Ectodermal cell (in vitro differentiated cells): ENCODE measurements at regions not wholly inside any gene's neighbourhood (a gene's known extent, or its start where the extent isn't known, plus 50 kb on each side); places are given as distances from the start of the nearest gene placed in this dataset.

ENCODE experiments used
- H3K27ac ChIP-seq: 2 replicates; pipeline ENCODE4 v1.7.0; 2013; ENCODE audit warnings: mild to moderate bottlenecking, low read depth, low read length; ENCODE audit not compliant: insufficient read depth, poor library complexity, severe bottlenecking
- H3K27me3 ChIP-seq: 2 replicates; pipeline ENCODE4 v1.7.0; 2013; ENCODE audit warnings: mild to moderate bottlenecking, low read length; ENCODE audit not compliant: insufficient read depth, control insufficient read depth, poor library complexity, severe bottlenecking
- H3K36me3 ChIP-seq: one replicate; pipeline ENCODE4 v1.7.0; 2013; ENCODE audit warnings: low read length; ENCODE audit not compliant: control insufficient read depth, insufficient read depth
- H3K4me1 ChIP-seq: one replicate; pipeline ENCODE4 v1.7.0; 2013; ENCODE audit warnings: low read length; ENCODE audit not compliant: control insufficient read depth, insufficient read depth
- H3K4me3 ChIP-seq: 2 replicates; pipeline ENCODE4 v1.7.0; 2013; ENCODE audit warnings: low read depth, low read length, control low read depth; ENCODE audit not compliant: insufficient read depth
- H3K9me3 ChIP-seq: 2 replicates; pipeline ENCODE4 v1.7.0; 2013; ENCODE audit warnings: mild to moderate bottlenecking, low read length, moderate library complexity; ENCODE audit not compliant: control insufficient read depth
- WGBS, 2 experiments: methylation state at CpG; one replicate each; pipeline ENCODE4 v1.1.7; 2013; ENCODE audit warnings: missing lambda C conversion rate in 2 of 2; 5-methylcytosine and 5-hydroxymethylcytosine counted together

DNA sequence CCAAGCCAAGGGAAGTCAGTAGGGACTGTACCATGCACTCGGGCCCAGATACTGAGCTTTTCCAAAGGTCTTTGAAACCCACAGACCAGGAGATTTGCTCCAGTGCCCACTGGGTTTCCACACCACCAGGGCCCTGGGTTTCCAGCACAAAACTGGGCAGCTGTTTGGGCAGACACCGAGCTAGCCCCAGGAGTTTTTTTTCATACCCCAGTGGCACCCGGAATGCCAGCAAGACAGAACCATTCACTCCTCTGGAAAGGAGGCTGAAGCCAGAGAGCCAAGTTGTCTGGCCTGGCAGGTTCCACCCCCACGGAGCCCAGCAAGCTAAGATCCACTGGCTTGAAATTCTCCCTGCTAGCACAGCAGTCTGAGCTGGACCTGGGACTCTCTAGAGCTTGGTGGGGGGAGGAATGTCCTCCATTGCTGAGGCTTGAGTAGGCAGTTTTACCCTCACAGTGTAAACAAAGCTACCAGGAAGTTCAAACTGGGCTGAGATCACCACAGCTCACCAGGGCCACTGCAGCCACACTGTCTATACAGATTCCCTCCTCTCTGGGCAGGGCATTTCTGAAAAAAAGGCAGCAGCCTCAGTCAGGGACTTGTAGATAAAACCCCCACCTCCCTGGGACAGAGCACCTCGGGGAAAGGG, 793.7 kb downstream of the RPS29 start:
- Histone ChIP-seq H3K4me1 (no peaks in the 10 kb centered on the region), H3K27ac (no peak overlapping the region)
- WGBS, 2 experiments = 89 to 90% methylated on average over 5 of the region's 5 CpGs

GRCh38 chr14:48788771-48789170, 797.4 kb downstream of the RPS29 start:
- Histone ChIP-seq H3K4me1 (no peaks in the 10 kb centered on the region), H3K27ac (no peak overlapping the region), H3K36me3 (no peaks in the 10 kb centered on the region), H3K4me3 (no peak overlapping the region), H3K27me3 (no peaks in the 10 kb centered on the region), H3K9me3 (no peaks in the 10 kb centered on the region)
- WGBS, 2 experiments = 89 to 98% methylated on average over 1 to 2 of the region's 2 CpGs

More for the DNA sequence above, 793.7 kb downstream of the RPS29 start:
- no peak overlapping the region for H3K4me3 ChIP-seq
- H3K36me3 ChIP-seq = no peaks in the 10 kb centered on the region
- no peaks in the 10 kb centered on the region for H3K27me3 ChIP-seq
- H3K9me3 ChIP-seq = no peaks in the 10 kb centered on the region

DNA sequence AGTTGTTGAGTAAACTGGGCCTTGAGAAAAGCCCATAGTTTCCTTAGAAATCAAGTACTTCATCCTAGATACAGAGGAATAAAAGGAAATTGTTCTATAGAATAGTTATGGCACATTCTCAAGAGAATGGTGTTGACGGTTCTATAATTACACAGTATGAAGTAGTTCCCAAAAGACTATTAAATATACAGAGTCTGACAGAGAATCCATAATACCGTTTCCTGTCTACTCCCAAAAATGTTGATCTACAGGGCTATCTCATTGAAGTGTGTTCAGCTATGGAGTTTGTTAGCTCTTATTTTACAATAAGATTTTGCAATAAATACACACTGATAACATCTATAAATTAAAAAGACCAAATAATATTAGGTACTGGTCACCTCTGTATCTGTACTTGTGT, 799.7 kb downstream of the RPS29 start:
- Histone ChIP-seq H3K27me3 (no peaks in the 10 kb centered on the region), H3K36me3 (no peaks in the 10 kb centered on the region), H3K27ac (no peak overlapping the region), H3K4me1 (no peaks in the 10 kb centered on the region), H3K9me3 (no peaks in the 10 kb centered on the region), H3K4me3 (no peak overlapping the region)
- 90% methylated on average over 2 of the region's 2 CpGs; no CpG with 5 or more reads in 1 of the 2 experiments for WGBS, 2 experiments

- Histone ChIP-seq H3K4me3 (no peak overlapping the region), H3K4me1 (no peaks in the 10 kb centered on the region), H3K27ac (no peak overlapping the region), H3K9me3 (no peaks in the 10 kb centered on the region), H3K36me3 (no peaks in the 10 kb centered on the region), H3K27me3 (no peaks in the 10 kb centered on the region)
- WGBS, 2 experiments = 76% methylated on average over 1 of the region's 1 CpG
Measured at GRCh38 chr14:48771717-48772116, 814.5 kb downstream of the RPS29 start.

DNA sequence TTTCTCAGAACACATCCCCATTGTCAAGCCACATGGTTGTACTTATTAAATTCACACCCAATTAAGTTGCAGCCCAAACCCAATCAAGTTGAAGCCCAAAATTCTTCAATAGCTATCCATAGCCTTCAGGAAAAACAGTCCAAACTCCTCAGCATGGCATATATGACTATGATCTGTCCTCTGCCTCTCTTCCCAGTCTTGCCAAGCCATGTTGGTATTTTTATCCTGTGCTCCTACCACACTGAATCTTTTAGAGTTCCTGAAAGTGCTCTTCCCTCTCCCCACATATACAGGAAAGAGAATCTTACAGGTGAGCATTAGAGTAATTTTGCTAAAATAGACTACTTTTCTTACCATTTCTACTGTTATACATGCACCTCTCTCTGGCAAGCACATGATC, 834.9 kb downstream of the RPS29 start:
- H3K27ac ChIP-seq = no peak overlapping the region
- H3K4me1 ChIP-seq = peaks cover 9% of the 10 kb centered on the region
- H3K36me3 ChIP-seq = no peaks in the 10 kb centered on the region
- H3K27me3 ChIP-seq = no peaks in the 10 kb centered on the region
- H3K9me3 ChIP-seq = no peaks in the 10 kb centered on the region
- no peak overlapping the region for H3K4me3 ChIP-seq

GRCh38 chr14:48748151-48748675, 838.0 kb downstream of the RPS29 start:
- no peaks in the 10 kb centered on the region for H3K9me3 ChIP-seq
- H3K27ac ChIP-seq = no peak overlapping the region
- WGBS, 2 experiments = 100% methylated on average over 2 of the region's 2 CpGs
- no peaks in the 10 kb centered on the region for H3K36me3 ChIP-seq
- H3K27me3 ChIP-seq = no peaks in the 10 kb centered on the region
- H3K4me3 ChIP-seq = no peak overlapping the region
- peaks cover 9% of the 10 kb centered on the region for H3K4me1 ChIP-seq

- Histone ChIP-seq H3K27ac (no peak overlapping the region), H3K27me3 (no peaks in the 10 kb centered on the region), H3K4me1 (peaks cover 9% of the 10 kb centered on the region), H3K4me3 (no peak overlapping the region), H3K9me3 (no peaks in the 10 kb centered on the region), H3K36me3 (no peaks in the 10 kb centered on the region)
- 92 to 94% methylated on average over 3 of the region's 3 CpGs for WGBS, 2 experiments
Measured at GRCh38 chr14:48747561-48748089, 838.6 kb downstream of the RPS29 start.

GRCh38 chr14:48744202-48744601, 842.0 kb downstream of the RPS29 start:
- 87 to 94% methylated on average over 2 of the region's 2 CpGs for WGBS, 2 experiments
- H3K36me3 ChIP-seq = no peaks in the 10 kb centered on the region
- H3K27me3 ChIP-seq = no peaks in the 10 kb centered on the region
- H3K4me1 ChIP-seq = peaks cover 9% of the 10 kb centered on the region
- no peak overlapping the region for H3K4me3 ChIP-seq
- no peak overlapping the region for H3K27ac ChIP-seq
- no peaks in the 10 kb centered on the region for H3K9me3 ChIP-seq

- Histone ChIP-seq H3K9me3 (no peaks in the 10 kb centered on the region), H3K4me3 (no peak overlapping the region), H3K36me3 (no peaks in the 10 kb centered on the region), H3K27ac (no peak overlapping the region), H3K27me3 (no peaks in the 10 kb centered on the region), H3K4me1 (no peaks in the 10 kb centered on the region)
- whole genome bisulfite sequencing, 2 experiments = 86 to 91% methylated on average over 1 of the region's 1 CpG
Measured at GRCh38 chr14:48738186-48738925, 847.8 kb downstream of the RPS29 start.

DNA sequence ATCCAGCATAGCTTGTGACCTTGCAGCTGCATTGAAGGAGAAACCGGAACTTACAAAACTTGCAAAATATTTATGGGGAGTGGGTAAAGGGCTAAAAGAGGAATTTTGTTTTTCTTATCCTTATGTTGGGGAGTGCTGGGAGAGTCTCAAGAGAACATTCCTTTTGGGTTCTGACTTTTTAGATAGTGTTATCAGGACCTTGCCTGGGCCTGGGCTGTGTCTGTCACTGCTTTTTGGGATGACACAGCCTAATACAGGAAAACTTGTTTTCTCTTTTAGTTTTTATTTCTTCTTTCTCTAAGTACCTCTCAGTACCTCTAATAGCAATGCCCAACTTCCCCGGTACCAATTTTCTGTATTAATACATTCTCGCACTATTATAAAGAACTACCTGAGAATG, 850.6 kb downstream of the RPS29 start:
- H3K4me1 ChIP-seq = no peaks in the 10 kb centered on the region
- H3K36me3 ChIP-seq = no peaks in the 10 kb centered on the region
- WGBS, 2 experiments = 100% methylated on average over 1 to 2 of the region's 3 CpGs
- no peaks in the 10 kb centered on the region for H3K9me3 ChIP-seq
- no peak overlapping the region for H3K27ac ChIP-seq
- H3K4me3 ChIP-seq = no peak overlapping the region
- no peaks in the 10 kb centered on the region for H3K27me3 ChIP-seq
